Esophagus squamous epithelium (tissue), 5 donors: ENCODE measurements at regions not wholly inside any gene's neighbourhood (a gene's known extent, or its start where the extent isn't known, plus 50 kb on each side); places are given as distances from the start of the nearest gene placed in this dataset.

Experiments used
- DNase-seq: peaks from one replicate; lab custom pipeline; 2025; lab: John Stamatoyannopoulos, UW
- H3K27ac ChIP-seq, 4 donors: fragments of 200-600 bp; sonication (generic); one replicate each; pipeline ENCODE4 v1.5.1; 2016 to 2019; ENCODE audit warnings: mild to moderate bottlenecking in 1 of 4
- H3K27me3 ChIP-seq, 4 donors: fragments of 200-600 bp; sonication (generic); 1 replicate in 3 of 4; 2 replicates in 1 of 4; pipeline versions ENCODE4 v1.5.1 to v1.6.0; 2017 to 2021; ENCODE audit warnings: antibody characterized with exemption in 1 of 4
- H3K36me3 ChIP-seq, 3 donors: fragments of 200-600 bp; sonication (generic); one replicate each; pipeline ENCODE4 v1.5.1; 2016 to 2019
- H3K4me1 ChIP-seq, 3 donors: fragments of 200-600 bp; sonication (generic); one replicate each; pipeline ENCODE4 v1.5.1; 2017 to 2019
- H3K4me3 ChIP-seq, 4 donors: fragments of 200-600 bp; sonication (generic); 1 replicate in 3 of 4; 2 replicates in 1 of 4; pipeline ENCODE4 v1.5.1; 2016 to 2019; ENCODE audit warnings: mild to moderate bottlenecking in 2 of 4, moderate library complexity in 1 of 4
- H3K9me3 ChIP-seq, 3 donors: fragments of 200-600 bp; sonication (generic); one replicate each; pipeline ENCODE4 v1.5.1; 2016 to 2019
- CTCF ChIP-seq, 6 experiments: fragments of 450-650 bp in 4 of 6; fragments of 200-600 bp in 2 of 6; sonication (generic) in 2 of 6; IDR thresholded peaks; one replicate each; pipeline ENCODE4 v1.5.1; 2016 to 2019; ENCODE audit warnings: antibody characterized with exemption in 6 of 6, mild to moderate bottlenecking in 4 of 6, moderate library complexity in 4 of 6
- POLR2A ChIP-seq, 4 donors: fragments of 450-650 bp; IDR thresholded peaks; one replicate each; pipeline ENCODE4 v1.6.1; 2017; ENCODE audit warnings: antibody characterized with exemption in 4 of 4, mild to moderate bottlenecking in 4 of 4, moderate library complexity in 3 of 4
- WGBS, 2 donors: methylation state at CpG; one replicate each; pipeline ENCODE4 v1.1.5; 2018; 5-methylcytosine and 5-hydroxymethylcytosine counted together
- intact Hi-C: fragments of 100-400 bp; cut with DNase I; formaldehyde crosslinking; loops from one replicate; pipeline ENCODE4 v1.15.0; 2022
- donor health status: DM: yes; HTN: yes; CAD: no.

GRCh38 chr11:37199082-37199481, 601.0 kb upstream of the RAG2 start:
- 57 to 89% methylated on average over 1 of the region's 1 CpG for WGBS, 2 donors
- no peak overlapping the region for H3K4me3 ChIP-seq
- peaks cover 0 to 10% (median 5%) of the 10 kb centered on the region in 3 donors for H3K9me3 ChIP-seq
- no peak overlapping the region for H3K27ac ChIP-seq
- no peak for DNase-seq
- no peaks in the 10 kb centered on the region for H3K27me3 ChIP-seq
- intact Hi-C loops = no loop called here
- no peaks in the 10 kb centered on the region for H3K36me3 ChIP-seq
- H3K4me1 ChIP-seq = no peaks in the 10 kb centered on the region
- TF ChIP-seq CTCF (IDR thresholded peaks at IDR 0.05) = no peak
- TF ChIP-seq POLR2A (IDR thresholded peaks at IDR 0.05) = no peak

GRCh38 chr11:37184326-37184725, 586.3 kb upstream of the RAG2 start:
- 0% methylated on average over 1 of the region's 1 CpG for WGBS, 2 donors
- intact Hi-C loops = no loop called here
- DNase-seq = no peak
- Histone ChIP-seq H3K4me3 (no peak overlapping the region), H3K9me3 (peaks cover 0 to 18% (median 3%) of the 10 kb centered on the region in 3 donors), H3K36me3 (no peaks in the 10 kb centered on the region), H3K4me1 (no peaks in the 10 kb centered on the region), H3K27me3 (no peaks in the 10 kb centered on the region), H3K27ac (no peak overlapping the region)
- no peak for TF ChIP-seq POLR2A (IDR thresholded peaks at IDR 0.05)
- TF ChIP-seq CTCF (IDR thresholded peaks at IDR 0.05) = no peak

- WGBS, 2 donors = 59 to 61% methylated on average over 3 to 5 of the region's 5 CpGs
- H3K27ac ChIP-seq = no peak overlapping the region
- no peak for DNase-seq
- TF ChIP-seq CTCF (IDR thresholded peaks at IDR 0.05) = no peak
- no peak for TF ChIP-seq POLR2A (IDR thresholded peaks at IDR 0.05)
- no peaks in the 10 kb centered on the region for H3K36me3 ChIP-seq
- H3K4me3 ChIP-seq = no peak overlapping the region
- H3K27me3 ChIP-seq = no peaks in the 10 kb centered on the region
- H3K9me3 ChIP-seq = peaks cover 0 to 18% (median 3%) of the 10 kb centered on the region in 3 donors
- no peaks in the 10 kb centered on the region for H3K4me1 ChIP-seq
- intact Hi-C loops = no loop called here
These were observed 584.0 kb upstream of the RAG2 start for GRCh38 chr11:37182031-37182430.

GRCh38 chr11:37177721-37178120, 579.7 kb upstream of the RAG2 start:
- no peak for TF ChIP-seq POLR2A (IDR thresholded peaks at IDR 0.05)
- TF ChIP-seq CTCF (IDR thresholded peaks at IDR 0.05) = no peak
- no peaks in the 10 kb centered on the region for H3K4me1 ChIP-seq
- no peaks in the 10 kb centered on the region for H3K36me3 ChIP-seq
- no peak overlapping the region for H3K4me3 ChIP-seq
- H3K9me3 ChIP-seq = peaks cover 0 to 18% (median 3%) of the 10 kb centered on the region in 3 donors
- no peaks in the 10 kb centered on the region for H3K27me3 ChIP-seq
- DNase-seq = no peak
- intact Hi-C loops = no loop called here
- 27 to 37% methylated on average over 1 of the region's 1 CpG for WGBS, 2 donors
- no peak overlapping the region for H3K27ac ChIP-seq

- no peaks in the 10 kb centered on the region for H3K27me3 ChIP-seq
- no peak overlapping the region for H3K4me3 ChIP-seq
- no peaks in the 10 kb centered on the region for H3K4me1 ChIP-seq
- no peak for TF ChIP-seq POLR2A (IDR thresholded peaks at IDR 0.05)
- no peak for TF ChIP-seq CTCF (IDR thresholded peaks at IDR 0.05)
- DNase-seq = no peak
- H3K27ac ChIP-seq = no peak overlapping the region
- no peaks in the 10 kb centered on the region for H3K36me3 ChIP-seq
- intact Hi-C loops = no loop called here
- WGBS, 2 donors = 36 to 42% methylated on average over 2 of the region's 2 CpGs
- H3K9me3 ChIP-seq = peaks cover 0 to 4% (median 0%) of the 10 kb centered on the region in 3 donors
These were observed 573.4 kb upstream of the RAG2 start for GRCh38 chr11:37171451-37171850.
